ENCODE measurements at regions not wholly inside any gene's neighbourhood (a gene's known extent, or its start where the extent isn't known, plus 50 kb on each side); places are given as distances from the start of the nearest gene placed in this dataset.

DNA sequence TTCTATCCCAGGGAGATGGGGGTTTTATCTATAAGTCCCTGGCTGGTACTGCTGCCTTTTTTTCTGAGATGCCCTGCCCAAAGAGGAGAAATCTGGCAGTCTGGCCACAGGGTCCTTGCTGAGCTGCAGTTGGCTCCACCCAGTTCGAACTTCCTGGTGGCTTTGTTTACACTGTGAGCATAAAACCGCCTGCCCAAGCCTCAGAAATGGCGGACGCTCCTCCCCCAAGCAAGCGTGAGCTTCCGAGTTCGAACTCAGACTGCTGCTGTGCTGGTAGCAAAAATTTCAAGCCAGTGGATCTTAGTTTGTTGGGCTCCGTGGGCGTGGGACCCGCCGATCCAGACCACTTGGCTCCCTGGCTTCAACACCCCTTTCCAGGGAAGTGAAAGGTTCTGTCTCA, 126.8 kb upstream of the SUCLG2 start:
- no peak for DNase-seq

- no peak for DNase-seq
Measured at GRCh38 chr3:67774676-67775075, 120.3 kb upstream of the SUCLG2 start.

DNA sequence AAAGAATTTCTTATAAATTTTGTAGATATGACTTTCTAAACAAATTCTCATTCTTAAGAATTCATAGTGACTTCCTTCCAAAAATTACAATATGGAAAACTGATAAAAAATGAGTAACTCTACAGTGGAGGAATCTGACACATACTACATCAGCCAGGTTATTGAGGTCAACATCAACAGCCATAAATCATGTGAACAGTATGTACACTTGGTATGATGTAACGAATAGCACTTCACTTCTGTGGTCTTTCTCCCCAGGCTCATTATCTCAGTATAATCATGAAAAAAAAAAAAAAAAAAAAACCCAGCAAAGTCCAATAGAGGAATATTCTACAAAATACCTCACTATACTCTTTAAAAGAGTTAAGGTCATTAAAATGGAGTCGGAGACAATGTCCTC, 111.2 kb upstream of the SUCLG2 start:
- no peak for DNase-seq

- DNase-seq = no peak
Measured at GRCh38 chr3:67745296-67745695, 90.9 kb upstream of the SUCLG2 start.

- DNase-seq = no peak
Measured at GRCh38 chr3:67744699-67745098, 90.3 kb upstream of the SUCLG2 start.

GRCh38 chr3:67739851-67740250, 85.4 kb upstream of the SUCLG2 start:
- peak; percentile 4 for DNase-seq

- no peak for DNase-seq
Measured at GRCh38 chr3:67737906-67738865, 83.8 kb upstream of the SUCLG2 start.

GRCh38 chr3:67737140-67737539, 82.7 kb upstream of the SUCLG2 start:
- DNase-seq = no peak

DNA sequence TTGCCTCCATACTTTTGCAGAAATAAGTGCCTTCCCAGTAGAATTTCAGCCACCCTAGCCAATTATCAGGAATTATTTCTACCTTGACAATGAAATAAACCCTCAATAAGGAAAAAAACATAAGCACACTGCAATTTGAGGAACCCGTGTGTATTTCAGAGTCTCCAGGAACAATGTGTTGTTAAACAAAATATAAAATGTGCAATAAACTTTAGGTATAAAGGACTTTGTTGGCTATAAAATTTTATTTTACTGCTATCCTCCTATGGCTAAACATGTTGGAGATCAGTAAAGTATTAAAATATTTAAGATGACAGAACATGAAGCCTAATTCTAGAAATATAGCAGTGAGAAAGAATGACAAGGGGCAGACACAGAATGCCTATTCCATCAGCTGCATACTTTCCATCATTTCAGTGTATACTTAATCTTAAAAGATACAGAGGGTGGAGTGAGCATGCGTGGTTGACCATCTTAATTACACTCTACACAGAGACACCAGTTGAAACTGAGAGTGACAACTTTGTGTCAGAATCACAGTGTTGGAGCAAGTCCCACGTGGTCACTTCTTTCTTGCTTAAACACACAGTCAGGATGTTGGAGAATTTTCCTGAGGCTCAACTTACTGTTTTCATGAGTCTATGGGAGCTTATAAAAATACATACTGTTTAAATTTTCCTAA, 79.0 kb upstream of the SUCLG2 start:
- DNase-seq = no peak

- DNase-seq = no peak
Measured at GRCh38 chr3:67724434-67724833, 70.0 kb upstream of the SUCLG2 start.

- no peak for DNase-seq
Measured at GRCh38 chr3:67723863-67724262, 69.5 kb upstream of the SUCLG2 start.

DNA sequence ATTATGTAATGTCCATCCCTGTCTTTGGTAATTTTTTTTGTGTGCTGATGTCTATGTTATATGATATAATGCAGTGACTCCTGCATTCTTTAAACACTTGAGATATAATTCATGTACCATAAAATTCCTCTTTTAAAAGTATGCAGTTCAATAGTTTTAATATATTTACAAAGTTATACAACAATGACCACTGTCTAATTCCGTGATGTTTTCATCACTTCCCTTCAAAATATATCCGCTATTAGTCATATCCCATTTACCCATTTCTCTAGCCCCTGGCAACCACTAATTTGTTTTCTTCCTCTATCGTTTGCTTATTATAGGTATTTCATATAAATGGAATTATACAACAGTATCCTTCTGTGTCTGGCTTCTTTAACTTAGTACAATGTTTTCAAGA, 64.9 kb upstream of the SUCLG2 start:
- DNase-seq = peak; percentile 57

DNA sequence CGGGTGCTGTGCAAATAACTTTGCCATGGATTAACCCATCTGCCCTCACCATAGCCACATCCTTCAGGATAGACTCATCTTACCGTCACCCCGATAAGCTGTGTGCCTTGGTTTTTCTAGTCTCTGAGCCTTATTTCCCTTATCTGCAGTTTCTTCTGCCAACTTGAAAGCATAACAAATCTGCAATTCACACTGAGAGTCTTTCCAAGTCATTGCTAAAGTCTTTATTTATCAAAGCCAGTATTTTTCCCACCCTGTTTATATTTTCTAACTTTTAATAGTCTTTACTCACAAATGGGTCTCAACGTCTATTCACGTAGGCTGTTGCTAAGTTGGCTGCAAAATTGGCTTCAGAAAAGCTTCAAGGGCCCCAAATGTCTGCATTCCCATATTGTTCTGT, 61.6 kb upstream of the SUCLG2 start:
- DNase-seq = no peak

DNA sequence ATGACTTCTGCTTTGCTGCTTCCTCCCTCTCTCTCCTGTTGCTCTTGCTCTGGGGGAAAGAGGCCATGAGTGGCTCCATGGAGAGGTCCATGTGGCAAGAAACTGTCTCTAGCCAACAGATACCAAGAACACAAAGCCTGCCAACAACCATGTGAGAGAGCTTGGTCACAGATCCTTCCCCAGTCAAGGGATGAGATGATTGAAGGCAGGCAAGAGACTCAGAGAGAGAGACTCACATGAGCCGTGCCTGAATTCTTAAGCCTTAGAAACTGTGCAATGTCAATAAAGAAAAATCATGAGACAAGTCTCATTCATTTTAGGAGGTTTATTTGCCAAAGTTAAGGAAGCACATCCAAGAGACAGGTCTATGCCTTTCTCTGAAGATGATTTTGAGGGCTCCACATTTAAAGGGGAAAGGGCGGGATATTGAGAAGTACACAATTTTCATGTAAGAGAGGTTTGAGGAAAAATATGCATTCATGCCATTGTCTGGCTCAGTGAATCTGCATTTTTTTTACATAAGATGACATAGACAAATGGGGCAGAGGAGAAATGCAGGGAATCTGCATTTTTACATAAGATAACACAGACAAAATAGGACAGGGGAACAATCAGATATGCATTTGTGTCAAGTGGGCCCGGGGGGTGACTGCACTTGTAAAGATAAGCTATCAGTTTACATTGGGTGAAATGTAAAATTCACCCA, 59.5 kb upstream of the SUCLG2 start:
- DNase-seq = no peak

GRCh38 chr3:67712259-67712658, 57.8 kb upstream of the SUCLG2 start:
- DNase-seq = no peak

DNA sequence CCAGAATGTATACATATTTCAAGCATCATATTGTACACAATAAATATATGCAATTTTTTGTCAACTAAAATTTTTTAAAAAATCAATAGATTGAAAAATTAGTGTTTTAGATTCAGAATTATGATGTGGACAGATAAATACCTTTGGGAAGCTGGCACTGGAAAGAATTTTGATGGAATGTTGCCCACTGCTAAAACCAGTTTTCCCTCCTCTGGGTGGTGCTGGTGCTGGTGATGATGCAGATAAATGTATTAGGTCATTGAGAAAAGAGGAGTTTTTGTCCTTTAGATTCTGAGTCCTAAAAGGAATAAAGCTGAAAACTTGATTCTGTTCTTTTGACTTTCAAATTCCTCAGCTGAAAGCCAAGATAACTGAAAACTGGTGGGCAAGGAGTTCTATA, 56.0 kb upstream of the SUCLG2 start:
- no peak for DNase-seq

GRCh38 chr3:67706934-67707333, 52.5 kb upstream of the SUCLG2 start:
- DNase-seq = no peak

GRCh38 chr3:67704322-67704721, 49.9 kb upstream of the SUCLG2 start:
- no peak for DNase-seq

Measured in fibroblast of skin of right quadriceps (primary cell).